MM.1S (cell line): ENCODE measurements at regions not wholly inside any gene's neighbourhood (a gene's known extent, or its start where the extent isn't known, plus 50 kb on each side); places are given as distances from the start of the nearest gene placed in this dataset.

Experiments used
- DNase-seq: peaks from one replicate; pipeline ENCODE4 v3.0.0-alpha.2; 2015
- H2AFZ ChIP-seq: fragments of 300-600 bp; sonication (generic); 2 replicates; pipeline ENCODE4 v1.6.0; 2016; ENCODE audit warnings: antibody characterized with exemption, low read length
- H3F3A ChIP-seq: fragments of 300-600 bp; sonication (generic); 2 replicates; pipeline ENCODE4 v1.6.1; 2016; ENCODE audit warnings: mild to moderate bottlenecking, antibody characterized with exemption, low read length, moderate library complexity, mixed read lengths; ENCODE audit not compliant: insufficient read depth
- H3K27ac ChIP-seq: fragments of 300-600 bp; sonication (generic); 2 replicates; pipeline ENCODE4 v1.5.1; 2016; ENCODE audit warnings: mild to moderate bottlenecking, low read length
- H3K27me3 ChIP-seq: fragments of 300-600 bp; sonication (generic); replicated peaks from 2 replicates; pipeline ENCODE4 v1.6.0; 2016; ENCODE audit warnings: low read length; ENCODE audit not compliant: insufficient read depth
- H3K36me3 ChIP-seq: fragments of 300-600 bp; sonication (generic); replicated peaks from 2 replicates; pipeline ENCODE4 v1.6.1; 2016; ENCODE audit warnings: mild to moderate bottlenecking, low read length, mixed read lengths; ENCODE audit not compliant: insufficient read depth
- H3K4me1 ChIP-seq: fragments of 300-600 bp; sonication (generic); 2 replicates; pipeline ENCODE4 v1.6.1; 2016; ENCODE audit warnings: low read length, mixed read lengths
- H3K4me2 ChIP-seq: fragments of 300-600 bp; sonication (generic); 2 replicates; pipeline ENCODE4 v1.6.0; 2016; ENCODE audit warnings: low read depth, low read length
- H3K4me3 ChIP-seq: fragments of 300-600 bp; sonication (generic); 2 replicates; pipeline ENCODE4 v1.5.1; 2016; ENCODE audit warnings: low read length, mixed read lengths
- H3K79me2 ChIP-seq: fragments of 300-600 bp; sonication (generic); 2 replicates; pipeline ENCODE4 v1.6.1; 2016; ENCODE audit warnings: mixed run types, low read length, mixed read lengths
- H3K9ac ChIP-seq: fragments of 300-600 bp; sonication (generic); 2 replicates; pipeline ENCODE4 v1.6.1; 2016; ENCODE audit warnings: low read length, mixed read lengths
- H3K9me2 ChIP-seq: fragments of 300-600 bp; sonication (generic); replicated peaks from 2 replicates; pipeline ENCODE4 v1.6.1; 2016; ENCODE audit warnings: mild to moderate bottlenecking, low read length, mixed read lengths; ENCODE audit not compliant: insufficient read depth
- H3K9me3 ChIP-seq: fragments of 300-600 bp; sonication (generic); replicated peaks from 2 replicates; pipeline ENCODE4 v1.6.1; 2016; ENCODE audit warnings: mild to moderate bottlenecking, low read length, mixed read lengths; ENCODE audit not compliant: insufficient read depth
- H4K20me1 ChIP-seq: fragments of 300-600 bp; sonication (generic); 2 replicates; pipeline ENCODE4 v1.6.1; 2016; ENCODE audit warnings: mild to moderate bottlenecking, low read length, moderate library complexity, mixed read lengths; ENCODE audit not compliant: insufficient read depth
- CTCF ChIP-seq: fragments of 300-600 bp; sonication (generic); IDR thresholded peaks from 2 replicates; pipeline ENCODE4 v1.5.1; 2016; ENCODE audit warnings: antibody characterized with exemption, low read length, mixed read lengths
- EZH2 ChIP-seq: fragments of 300-600 bp; sonication (generic); optimal IDR thresholded peaks from 2 replicates; pipeline ENCODE3; 2017; ENCODE audit warnings: low read depth, mild to moderate bottlenecking, antibody characterized with exemption, low read length, mixed read lengths
- EZH2phosphoT487 ChIP-seq: fragments of 300-600 bp; sonication (generic); IDR thresholded peaks from 2 replicates; pipeline ENCODE4 v1.6.1; 2018; ENCODE audit warnings: antibody characterized with exemption, low read length

- Histone ChIP-seq H3K9me2 (no peaks in the 10 kb centered on the region), H3K36me3 (no peaks in the 10 kb centered on the region), H3K4me3 (no peak overlapping the region), H3K9ac (no peak overlapping the region), H3K9me3 (no peaks in the 10 kb centered on the region), H3K27ac (no peak overlapping the region), H3K27me3 (no peaks in the 10 kb centered on the region), H3K79me2 (no peaks in the 10 kb centered on the region), H3K4me1 (no peaks in the 10 kb centered on the region), H4K20me1 (no peaks in the 10 kb centered on the region), H3K4me2 (no peak overlapping the region), H3F3A (no peaks in the 10 kb centered on the region), H2AFZ (no peak overlapping the region)
- DNase-seq: no peak
- TF ChIP-seq EZH2: no peak
Measured at GRCh38 chr16:25553711-25554436, 137.9 kb upstream of the HS3ST4 start.

- TF ChIP-seq EZH2 (no peak), CTCF (no peak), EZH2phosphoT487 (no peak)
- Histone ChIP-seq H3K4me2 (no peak overlapping the region), H3F3A (no peaks in the 10 kb centered on the region), H3K79me2 (no peaks in the 10 kb centered on the region), H3K9me2 (no peaks in the 10 kb centered on the region), H3K4me3 (no peak overlapping the region), H3K9me3 (no peaks in the 10 kb centered on the region), H3K27ac (no peak overlapping the region), H3K9ac (no peak overlapping the region), H3K4me1 (no peaks in the 10 kb centered on the region), H2AFZ (no peak overlapping the region), H3K27me3 (no peaks in the 10 kb centered on the region), H3K36me3 (no peaks in the 10 kb centered on the region), H4K20me1 (no peaks in the 10 kb centered on the region)
- no peak for DNase-seq
Measured at GRCh38 chr16:25550647-25551046, 141.1 kb upstream of the HS3ST4 start.

GRCh38 chr16:25546791-25547190, 145.0 kb upstream of the HS3ST4 start:
- Histone ChIP-seq H3K9me3 (no peaks in the 10 kb centered on the region), H3K27ac (no peak overlapping the region), H2AFZ (no peak overlapping the region), H3F3A (no peaks in the 10 kb centered on the region), H3K4me2 (no peak overlapping the region), H4K20me1 (no peaks in the 10 kb centered on the region), H3K9ac (no peak overlapping the region), H3K79me2 (no peaks in the 10 kb centered on the region), H3K4me3 (no peak overlapping the region), H3K36me3 (no peaks in the 10 kb centered on the region), H3K9me2 (no peaks in the 10 kb centered on the region), H3K27me3 (no peaks in the 10 kb centered on the region), H3K4me1 (no peaks in the 10 kb centered on the region)
- DNase-seq: no peak
- TF ChIP-seq EZH2 (no peak), CTCF (no peak), EZH2phosphoT487 (no peak)

- no peak for DNase-seq
- no peaks in the 10 kb centered on the region for H3K27me3 ChIP-seq
- H3K36me3 ChIP-seq: no peaks in the 10 kb centered on the region
- no peak overlapping the region for H3K27ac ChIP-seq
- H3K9me2 ChIP-seq: no peaks in the 10 kb centered on the region
- H3K4me2 ChIP-seq: no peak overlapping the region
- no peaks in the 10 kb centered on the region for H4K20me1 ChIP-seq
- no peak for TF ChIP-seq EZH2
- no peak for TF ChIP-seq CTCF
- no peak overlapping the region for H2AFZ ChIP-seq
- no peak overlapping the region for H3K9ac ChIP-seq
- H3K9me3 ChIP-seq: no peaks in the 10 kb centered on the region
- H3F3A ChIP-seq: no peaks in the 10 kb centered on the region
- H3K79me2 ChIP-seq: no peaks in the 10 kb centered on the region
- H3K4me3 ChIP-seq: no peak overlapping the region
- H3K4me1 ChIP-seq: no peaks in the 10 kb centered on the region
Measured at GRCh38 chr16:25544294-25544693, 147.5 kb upstream of the HS3ST4 start.
